K562 (cell line): ENCODE measurements at regions not wholly inside any gene's neighbourhood (a gene's known extent, or its start where the extent isn't known, plus 50 kb on each side); places are given as distances from the start of the nearest gene placed in this dataset.

Experiments
- ATAC-seq: fragments of 200-7000 bp; cut with Tn5 transposase; 3 replicates; pipeline ENCODE4 v1.9.1; 2020; ENCODE audit warnings: moderate library complexity
- BruUV-seq: library from RNA; stranded (reverse); fragments of 400-500 nt; replicated peaks from 2 replicates; lab custom pipeline; 2021; lab: Mats Ljungman, UMichigan
- CTCF ChIA-PET: fragments of 300-600 bp; formaldehyde crosslinking; extraction: SDS; loops from one replicate; lab custom pipeline; 2021; ENCODE audit warnings: low intra/inter-chr PET ratio; lab: Yijun Ruan, JAX
- POLR2A ChIA-PET: fragments of 300-600, 350-650 bp; sonication (Branson Sonifier 250); formaldehyde crosslinking; extraction: SDS; loops from one replicate; lab custom pipeline; 2021; ENCODE audit warnings: antibody characterized with exemption, inconsistent platforms; lab: Yijun Ruan, JAX
- DNase-seq, 4 experiments: peaks; one replicate each; pipeline versions ENCODE4 v3.0.0 to v3.0.0-alpha.2; 2011 to 2018; ENCODE audit warnings: low spot score in 3 of 4, mixed read lengths in 3 of 4; ENCODE audit errors: extremely low read depth in 1 of 4
- FAIRE-seq: peaks from 2 replicates; lab custom pipeline; 2011; peaks lifted over from hg19 to GRCh38; lab: Jason Lieb, UNC
- H2AFZ ChIP-seq: 2 replicates; pipeline ENCODE4 v1.6.0; 2011; ENCODE audit warnings: low read depth, low read length, control low read depth, inconsistent platforms
- H3K27ac ChIP-seq: fragments of 200-600 bp; 3 replicates; pipeline ENCODE4 v1.8.0; 2011; ENCODE audit warnings: low read depth, mild to moderate bottlenecking, control low read depth, inconsistent platforms, low read length, moderate library complexity, mixed read lengths; ENCODE audit errors: extremely low read depth
- H3K27me3 ChIP-seq, 2 experiments: fragments of 300-600 bp in 1 of 2; 2 replicates in 1 of 2; 3 replicates in 1 of 2; pipeline versions ENCODE4 v1.6.0 to v1.8.0; 2011; ENCODE audit warnings: inconsistent platforms in 2 of 2, low read length in 2 of 2, mild to moderate bottlenecking in 1 of 2, mixed read lengths in 1 of 2, moderate library complexity in 1 of 2; ENCODE audit not compliant: control insufficient read depth in 2 of 2, insufficient read depth in 2 of 2
- H3K36me3 ChIP-seq: fragments of 300-600 bp; 3 replicates; pipeline ENCODE4 v1.8.0; 2011; ENCODE audit warnings: mild to moderate bottlenecking, low read length, inconsistent platforms; ENCODE audit not compliant: control insufficient read depth, insufficient read depth
- H3K4me1 ChIP-seq, 2 experiments: fragments of 200-600 bp in 1 of 2; replicated peaks in 1 of 2; 2 replicates in 1 of 2; 3 replicates in 1 of 2; pipeline versions ENCODE4 v1.5.1 to v1.8.0; 2011; ENCODE audit warnings: inconsistent platforms in 2 of 2, low read length in 2 of 2, mild to moderate bottlenecking in 1 of 2, mixed read lengths in 1 of 2, moderate library complexity in 1 of 2; ENCODE audit not compliant: control insufficient read depth in 2 of 2, insufficient read depth in 2 of 2
- H3K4me2 ChIP-seq: 2 replicates; pipeline ENCODE4 v1.6.1; 2011; ENCODE audit warnings: low read length, control low read depth, inconsistent platforms, mixed read lengths; ENCODE audit not compliant: insufficient read depth
- H3K4me3 ChIP-seq: fragments of 200-600 bp; sonication (generic), shearing (Covaris generic); 2 replicates; pipeline ENCODE4 v1.5.1; 2016; ENCODE audit warnings: control low read depth, inconsistent platforms
- H3K79me2 ChIP-seq: fragments of 200-600 bp; 3 replicates; pipeline ENCODE4 v1.8.0; 2011; ENCODE audit warnings: low read length, inconsistent platforms; ENCODE audit not compliant: control insufficient read depth, insufficient read depth
- H3K9ac ChIP-seq, 2 experiments: 2 replicates each; pipeline versions ENCODE4 v1.6.0 to v1.6.1; 2011; ENCODE audit warnings: low read depth in 2 of 2, low read length in 2 of 2, control low read depth in 1 of 2, inconsistent platforms in 1 of 2, mild to moderate bottlenecking in 1 of 2, mixed read lengths in 1 of 2; ENCODE audit not compliant: insufficient read depth in 1 of 2
- H3K9me1 ChIP-seq: one replicate; pipeline ENCODE4 v1.6.0; 2011; ENCODE audit warnings: inconsistent platforms, mild to moderate bottlenecking, low read length, moderate library complexity; ENCODE audit not compliant: control insufficient read depth, insufficient read depth
- H3K9me3 ChIP-seq: replicated peaks from 2 replicates; pipeline ENCODE4 v1.5.1; 2011; ENCODE audit warnings: low read depth, low read length, inconsistent platforms; ENCODE audit not compliant: control insufficient read depth, insufficient read depth
- H4K20me1 ChIP-seq: replicated peaks from 2 replicates; pipeline ENCODE4 v1.6.1; 2011; ENCODE audit warnings: low read length, inconsistent platforms, mixed read lengths; ENCODE audit not compliant: control insufficient read depth, insufficient read depth
- CSDE1 ChIP-seq, 2 experiments: fragments of 450-650 bp; IDR thresholded peaks; 2 replicates each; pipeline ENCODE4 v1.6.1; 2016; ENCODE audit warnings: mild to moderate bottlenecking in 1 of 2
- DIDO1 ChIP-seq: fragments of 450-650 bp; IDR thresholded peaks from 2 replicates; pipeline ENCODE4 v1.6.1; 2016; ENCODE audit warnings: low read depth, missing biosample characterization, missing genetic modification characterization
- KAT8 ChIP-seq: fragments of 450-650 bp; IDR thresholded peaks from 2 replicates; pipeline ENCODE4 v1.6.1; 2016; ENCODE audit warnings: low read depth, mild to moderate bottlenecking
- MTF1 ChIP-seq: fragments of 250-450 bp; sonication (Bioruptor Pico); IDR thresholded peaks from 2 replicates; pipeline ENCODE4 v1.9.0; 2021; ENCODE audit warnings: moderate library complexity, mild to moderate bottlenecking, inconsistent platforms, borderline replicate concordance
- MXI1 ChIP-seq: IDR thresholded peaks from 2 replicates; pipeline ENCODE4 v1.6.1; 2011; ENCODE audit warnings: low read depth, mild to moderate bottlenecking, improper control_type of control experiment, low read length
- RBM25 ChIP-seq: fragments of 200-400 bp; formaldehyde crosslinking; IDR thresholded peaks from 2 replicates; pipeline ENCODE4 v1.6.1; 2018; ENCODE audit warnings: low read length, low read depth, moderate library complexity; ENCODE audit not compliant: severe bottlenecking
- RCOR1 ChIP-seq, 2 experiments: IDR thresholded peaks; 2 replicates each; pipeline ENCODE4 v1.6.1; 2012; ENCODE audit warnings: low read depth in 2 of 2, low read length in 2 of 2, borderline replicate concordance in 1 of 2, improper control_type of control experiment in 1 of 2
- ZNF445 ChIP-seq: fragments of 250-450 bp; sonication (Bioruptor Pico); IDR thresholded peaks from 2 replicates; pipeline ENCODE4 v1.4.0; 2020; ENCODE audit warnings: low read depth, mild to moderate bottlenecking, moderate library complexity
- ZNF507 ChIP-seq: conservative IDR thresholded peaks from 2 replicates; pipeline ENCODE4 v1.6.1; 2017; ENCODE audit warnings: missing genetic modification characterization, missing compliant biosample characterization
- WGBS: fragments of 100-300 bp; shearing (Covaris generic); methylation state at CpG from one replicate; pipeline ENCODE4 v1.1.6; 2016; ENCODE audit warnings: low coverage, mixed read lengths; ENCODE audit not compliant: insufficient coverage; ENCODE audit errors: missing lambda C conversion rate; 5-methylcytosine and 5-hydroxymethylcytosine counted together
- in situ Hi-C: fragments of 300-500 bp; cut with MboI; formaldehyde crosslinking; loops from 4 replicates; pipeline ENCODE4 v1.15.0; 2018; ENCODE audit warnings: inconsistent platforms, mixed read lengths
- intact Hi-C: fragments of 100-400 bp; cut with micrococcal nuclease; formaldehyde crosslinking; loops from 2 replicates; pipeline ENCODE4 v1.14.2; 2022
- TF ChIP-seq, protein P1 (sequence below): fragments of 150-350 bp; conservative IDR thresholded peaks from 2 replicates; pipeline ENCODE4 v1.6.1; 2014; ENCODE audit warnings: low read length
- TF ChIP-seq, protein P2 (sequence below): fragments of 250-450 bp; sonication (Bioruptor Pico); IDR thresholded peaks from 2 replicates; pipeline ENCODE4 v1.5.0; 2020; ENCODE audit warnings: mild to moderate bottlenecking
- TF ChIP-seq, protein P3 (sequence below): fragments of 450-650 bp; IDR thresholded peaks from 2 replicates; pipeline ENCODE4 v1.6.1; 2016; ENCODE audit warnings: low read depth, mild to moderate bottlenecking, moderate library complexity
- TF ChIP-seq, protein P4 (sequence below): fragments of 150-350 bp; IDR thresholded peaks from 2 replicates; pipeline ENCODE4 v1.6.1; 2014; ENCODE audit warnings: low read depth, mild to moderate bottlenecking, low read length, borderline replicate concordance
- TF ChIP-seq, protein P5 (sequence below): fragments of 450-650 bp; formaldehyde crosslinking; IDR thresholded peaks from 2 replicates; pipeline ENCODE4 v1.4.0; 2020; ENCODE audit warnings: mild to moderate bottlenecking, moderate library complexity

DNA sequence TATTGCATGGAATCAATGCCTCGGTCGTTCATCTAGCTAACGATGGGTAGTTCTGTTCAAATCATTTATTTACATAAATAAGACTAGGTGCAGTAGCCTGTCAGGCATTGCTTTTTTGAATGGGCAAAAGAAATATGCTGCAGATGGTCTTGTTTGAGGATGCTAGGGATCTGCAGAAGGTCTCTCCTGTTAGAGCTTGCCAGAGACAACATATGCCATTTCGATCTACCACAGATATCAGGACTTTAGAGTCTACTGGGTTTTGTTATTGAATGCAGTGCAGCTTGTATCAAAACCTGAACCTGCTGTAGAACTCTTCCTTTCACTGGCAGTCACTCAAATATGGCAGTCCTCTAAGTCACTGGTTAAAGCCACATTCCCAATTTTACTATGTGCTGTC lies 381.1 kb upstream of the CDH10 start:
- POLR2A ChIA-PET, result no interaction called here
- FAIRE-seq, result no peak
- under 1% methylated on average over 4 of the region's 4 CpGs for WGBS
- TF ChIP-seq ZNF507 (no peak), MXI1 (no peak), KAT8 (no peak), MTF1 (no peak), DIDO1 (tag) (no peak), RBM25 (no peak), RCOR1 (IDR thresholded peaks at IDR 0.05; ENCODE audit: borderline replicate concordance in 1 of 2, low read depth in 2 of 2, low read length in 2 of 2) (no peak), CSDE1 (IDR thresholded peaks at IDR 0.05) (no peak), ZNF445 (CRISPR knock-in tag) (no peak)
- TF ChIP-seq, protein P1, sequence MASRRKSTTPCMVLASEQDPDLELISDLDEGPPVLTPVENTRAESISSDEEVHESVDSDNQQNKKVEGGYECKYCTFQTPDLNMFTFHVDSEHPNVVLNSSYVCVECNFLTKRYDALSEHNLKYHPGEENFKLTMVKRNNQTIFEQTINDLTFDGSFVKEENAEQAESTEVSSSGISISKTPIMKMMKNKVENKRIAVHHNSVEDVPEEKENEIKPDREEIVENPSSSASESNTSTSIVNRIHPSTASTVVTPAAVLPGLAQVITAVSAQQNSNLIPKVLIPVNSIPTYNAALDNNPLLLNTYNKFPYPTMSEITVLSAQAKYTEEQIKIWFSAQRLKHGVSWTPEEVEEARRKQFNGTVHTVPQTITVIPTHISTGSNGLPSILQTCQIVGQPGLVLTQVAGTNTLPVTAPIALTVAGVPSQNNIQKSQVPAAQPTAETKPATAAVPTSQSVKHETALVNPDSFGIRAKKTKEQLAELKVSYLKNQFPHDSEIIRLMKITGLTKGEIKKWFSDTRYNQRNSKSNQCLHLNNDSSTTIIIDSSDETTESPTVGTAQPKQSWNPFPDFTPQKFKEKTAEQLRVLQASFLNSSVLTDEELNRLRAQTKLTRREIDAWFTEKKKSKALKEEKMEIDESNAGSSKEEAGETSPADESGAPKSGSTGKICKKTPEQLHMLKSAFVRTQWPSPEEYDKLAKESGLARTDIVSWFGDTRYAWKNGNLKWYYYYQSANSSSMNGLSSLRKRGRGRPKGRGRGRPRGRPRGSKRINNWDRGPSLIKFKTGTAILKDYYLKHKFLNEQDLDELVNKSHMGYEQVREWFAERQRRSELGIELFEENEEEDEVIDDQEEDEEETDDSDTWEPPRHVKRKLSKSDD, result no peak
- TF ChIP-seq, protein P2, sequence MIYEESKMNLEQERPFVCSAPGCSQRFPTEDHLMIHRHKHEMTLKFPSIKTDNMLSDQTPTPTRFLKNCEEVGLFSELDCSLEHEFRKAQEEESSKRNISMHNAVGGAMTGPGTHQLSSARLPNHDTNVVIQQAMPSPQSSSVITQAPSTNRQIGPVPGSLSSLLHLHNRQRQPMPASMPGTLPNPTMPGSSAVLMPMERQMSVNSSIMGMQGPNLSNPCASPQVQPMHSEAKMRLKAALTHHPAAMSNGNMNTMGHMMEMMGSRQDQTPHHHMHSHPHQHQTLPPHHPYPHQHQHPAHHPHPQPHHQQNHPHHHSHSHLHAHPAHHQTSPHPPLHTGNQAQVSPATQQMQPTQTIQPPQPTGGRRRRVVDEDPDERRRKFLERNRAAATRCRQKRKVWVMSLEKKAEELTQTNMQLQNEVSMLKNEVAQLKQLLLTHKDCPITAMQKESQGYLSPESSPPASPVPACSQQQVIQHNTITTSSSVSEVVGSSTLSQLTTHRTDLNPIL (CRISPR knock-in tag), result no peak
- TF ChIP-seq, protein P3, sequence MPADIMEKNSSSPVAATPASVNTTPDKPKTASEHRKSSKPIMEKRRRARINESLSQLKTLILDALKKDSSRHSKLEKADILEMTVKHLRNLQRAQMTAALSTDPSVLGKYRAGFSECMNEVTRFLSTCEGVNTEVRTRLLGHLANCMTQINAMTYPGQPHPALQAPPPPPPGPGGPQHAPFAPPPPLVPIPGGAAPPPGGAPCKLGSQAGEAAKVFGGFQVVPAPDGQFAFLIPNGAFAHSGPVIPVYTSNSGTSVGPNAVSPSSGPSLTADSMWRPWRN, result no peak
- TF ChIP-seq, protein P4, sequence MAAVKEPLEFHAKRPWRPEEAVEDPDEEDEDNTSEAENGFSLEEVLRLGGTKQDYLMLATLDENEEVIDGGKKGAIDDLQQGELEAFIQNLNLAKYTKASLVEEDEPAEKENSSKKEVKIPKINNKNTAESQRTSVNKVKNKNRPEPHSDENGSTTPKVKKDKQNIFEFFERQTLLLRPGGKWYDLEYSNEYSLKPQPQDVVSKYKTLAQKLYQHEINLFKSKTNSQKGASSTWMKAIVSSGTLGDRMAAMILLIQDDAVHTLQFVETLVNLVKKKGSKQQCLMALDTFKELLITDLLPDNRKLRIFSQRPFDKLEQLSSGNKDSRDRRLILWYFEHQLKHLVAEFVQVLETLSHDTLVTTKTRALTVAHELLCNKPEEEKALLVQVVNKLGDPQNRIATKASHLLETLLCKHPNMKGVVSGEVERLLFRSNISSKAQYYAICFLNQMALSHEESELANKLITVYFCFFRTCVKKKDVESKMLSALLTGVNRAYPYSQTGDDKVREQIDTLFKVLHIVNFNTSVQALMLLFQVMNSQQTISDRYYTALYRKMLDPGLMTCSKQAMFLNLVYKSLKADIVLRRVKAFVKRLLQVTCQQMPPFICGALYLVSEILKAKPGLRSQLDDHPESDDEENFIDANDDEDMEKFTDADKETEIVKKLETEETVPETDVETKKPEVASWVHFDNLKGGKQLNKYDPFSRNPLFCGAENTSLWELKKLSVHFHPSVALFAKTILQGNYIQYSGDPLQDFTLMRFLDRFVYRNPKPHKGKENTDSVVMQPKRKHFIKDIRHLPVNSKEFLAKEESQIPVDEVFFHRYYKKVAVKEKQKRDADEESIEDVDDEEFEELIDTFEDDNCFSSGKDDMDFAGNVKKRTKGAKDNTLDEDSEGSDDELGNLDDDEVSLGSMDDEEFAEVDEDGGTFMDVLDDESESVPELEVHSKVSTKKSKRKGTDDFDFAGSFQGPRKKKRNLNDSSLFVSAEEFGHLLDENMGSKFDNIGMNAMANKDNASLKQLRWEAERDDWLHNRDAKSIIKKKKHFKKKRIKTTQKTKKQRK, result no peak
- TF ChIP-seq, protein P5, sequence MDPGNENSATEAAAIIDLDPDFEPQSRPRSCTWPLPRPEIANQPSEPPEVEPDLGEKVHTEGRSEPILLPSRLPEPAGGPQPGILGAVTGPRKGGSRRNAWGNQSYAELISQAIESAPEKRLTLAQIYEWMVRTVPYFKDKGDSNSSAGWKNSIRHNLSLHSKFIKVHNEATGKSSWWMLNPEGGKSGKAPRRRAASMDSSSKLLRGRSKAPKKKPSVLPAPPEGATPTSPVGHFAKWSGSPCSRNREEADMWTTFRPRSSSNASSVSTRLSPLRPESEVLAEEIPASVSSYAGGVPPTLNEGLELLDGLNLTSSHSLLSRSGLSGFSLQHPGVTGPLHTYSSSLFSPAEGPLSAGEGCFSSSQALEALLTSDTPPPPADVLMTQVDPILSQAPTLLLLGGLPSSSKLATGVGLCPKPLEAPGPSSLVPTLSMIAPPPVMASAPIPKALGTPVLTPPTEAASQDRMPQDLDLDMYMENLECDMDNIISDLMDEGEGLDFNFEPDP (CRISPR knock-in tag), result no peak

More for the DNA sequence above, 381.1 kb upstream of the CDH10 start:
- DNase-seq (no peak), ATAC-seq (no peak)
- BruUV-seq, result no TSS peak
- no peaks in the 10 kb centered on the region for H3K9me3 ChIP-seq
- intact Hi-C loops (no loop called here), in situ Hi-C loops (no loop called here)
- H3K27ac ChIP-seq, result no peak overlapping the region
- H3K4me2 ChIP-seq, result no peak overlapping the region
- no peaks in the 10 kb centered on the region for H3K4me1 ChIP-seq
- H3K36me3 ChIP-seq, result no peaks in the 10 kb centered on the region
- no peak overlapping the region for H3K4me3 ChIP-seq
- H2AFZ ChIP-seq, result no peak overlapping the region
- H3K9me1 ChIP-seq, result no peaks in the 10 kb centered on the region
- CTCF ChIA-PET, result no interaction called here
- H3K9ac ChIP-seq, result no peak overlapping the region
- no peaks in the 10 kb centered on the region for H3K79me2 ChIP-seq
- no peaks in the 10 kb centered on the region for H4K20me1 ChIP-seq
- H3K27me3 ChIP-seq, result no peaks in the 10 kb centered on the region
